ENCODE measurements at regions not wholly inside any gene's neighbourhood (a gene's known extent, or its start where the extent isn't known, plus 50 kb on each side); places are given as distances from the start of the nearest gene placed in this dataset.

DNA sequence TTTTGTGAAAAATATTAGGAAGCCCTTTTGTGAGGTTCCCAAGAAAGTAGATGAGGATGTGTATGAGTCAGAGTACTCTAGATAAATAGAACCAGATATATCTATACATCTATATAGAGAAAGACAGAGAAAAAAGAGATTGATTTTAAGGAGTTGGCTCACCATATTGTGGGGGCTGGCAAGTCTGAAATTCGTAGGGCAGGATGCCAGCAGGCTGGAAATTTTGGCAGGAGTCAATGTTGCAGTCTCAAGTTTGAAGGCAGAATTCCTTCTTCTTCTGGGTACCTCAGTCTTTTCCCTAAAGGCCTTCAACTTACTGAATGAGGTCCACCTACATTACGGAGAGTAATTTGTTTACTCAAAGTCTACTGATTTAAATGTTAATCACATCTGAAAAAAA lies 65.3 kb upstream of the SAMD3 start:
- Mint-ChIP-seq H3K27me3 (no peaks in the 10 kb centered on the region), H3K9me3 (no peaks in the 10 kb centered on the region), H3K36me3 (ENCODE audit: low read depth) (no peaks in the 10 kb centered on the region), H3K27ac (no peak overlapping the region), H3K4me1 (ENCODE audit: low read depth) (no peaks in the 10 kb centered on the region), H3K4me3 (no peak overlapping the region)
- ChIA-PET POLR2A (interaction anchor here (0.9 kb wide), 1 partner anchor 10 kb away, joined by 3 read pairs; no protein-coding TSS in a partner anchor), CTCF (interaction anchor here (1.1 kb wide), 1 partner anchor 252 kb away, joined by 3 read pairs; no protein-coding TSS in a partner anchor)
- TF ChIP-seq, protein P1, sequence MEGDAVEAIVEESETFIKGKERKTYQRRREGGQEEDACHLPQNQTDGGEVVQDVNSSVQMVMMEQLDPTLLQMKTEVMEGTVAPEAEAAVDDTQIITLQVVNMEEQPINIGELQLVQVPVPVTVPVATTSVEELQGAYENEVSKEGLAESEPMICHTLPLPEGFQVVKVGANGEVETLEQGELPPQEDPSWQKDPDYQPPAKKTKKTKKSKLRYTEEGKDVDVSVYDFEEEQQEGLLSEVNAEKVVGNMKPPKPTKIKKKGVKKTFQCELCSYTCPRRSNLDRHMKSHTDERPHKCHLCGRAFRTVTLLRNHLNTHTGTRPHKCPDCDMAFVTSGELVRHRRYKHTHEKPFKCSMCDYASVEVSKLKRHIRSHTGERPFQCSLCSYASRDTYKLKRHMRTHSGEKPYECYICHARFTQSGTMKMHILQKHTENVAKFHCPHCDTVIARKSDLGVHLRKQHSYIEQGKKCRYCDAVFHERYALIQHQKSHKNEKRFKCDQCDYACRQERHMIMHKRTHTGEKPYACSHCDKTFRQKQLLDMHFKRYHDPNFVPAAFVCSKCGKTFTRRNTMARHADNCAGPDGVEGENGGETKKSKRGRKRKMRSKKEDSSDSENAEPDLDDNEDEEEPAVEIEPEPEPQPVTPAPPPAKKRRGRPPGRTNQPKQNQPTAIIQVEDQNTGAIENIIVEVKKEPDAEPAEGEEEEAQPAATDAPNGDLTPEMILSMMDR (IDR thresholded peaks at IDR 0.05) = no peak
- no peak for ATAC-seq
- DNase-seq = no peak
- intact Hi-C loops (cut with micrococcal nuclease) = no loop called here

DNA sequence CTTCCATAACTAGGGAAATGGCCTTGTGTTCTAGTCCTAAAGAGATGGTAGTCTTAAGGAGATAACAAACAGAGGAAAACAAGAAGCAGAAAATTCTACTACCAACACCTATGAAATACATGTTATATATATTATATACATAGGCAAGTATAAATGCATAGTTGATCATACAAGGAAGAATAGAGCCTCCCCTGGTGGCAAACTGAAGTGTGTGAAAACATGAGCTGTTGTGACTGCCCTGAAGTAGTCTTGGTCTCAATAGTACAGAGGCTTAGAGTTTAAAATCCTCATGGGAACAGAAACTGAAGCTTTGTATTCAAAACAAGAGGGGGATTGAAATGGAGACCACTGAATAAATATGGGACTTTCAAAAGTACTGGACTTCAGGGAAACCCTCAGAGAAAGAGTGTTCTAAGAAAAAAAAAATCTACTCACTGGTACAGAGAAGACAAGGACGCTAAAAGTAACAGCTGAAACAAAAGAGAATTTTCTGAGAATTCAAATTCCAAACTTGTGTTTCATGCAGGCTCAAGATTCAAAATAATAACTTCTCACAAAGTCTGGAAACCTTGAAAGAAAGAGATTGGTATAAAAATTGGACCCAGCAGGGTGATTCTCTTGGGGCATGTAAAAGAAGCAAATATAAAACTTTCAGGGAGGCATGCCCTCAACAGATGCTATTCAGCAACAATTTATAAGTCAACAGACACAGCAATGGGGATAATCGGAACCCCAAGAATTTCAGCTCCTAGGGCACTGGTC lies 59.7 kb upstream of the SAMD3 start:
- TF ChIP-seq, protein P1 (IDR thresholded peaks at IDR 0.05) = peak; percentile 52
- H3K4me1 Mint-ChIP-seq (ENCODE audit: low read depth) = peaks cover 7% of the 10 kb centered on the region
- ChIA-PET POLR2A (interaction anchor here (0.6 to 1.0 kb wide), 2 partner anchors 45 to 143 kb away, joined by 3 to 4 read pairs; no protein-coding TSS in a partner anchor), CTCF (interaction anchor here (0.6 to 3.6 kb wide), 36 partner anchors 9 to 464 kb away, joined by 3 to 16 read pairs (median 3); partner anchors contain the start of gene SAMD3)
- peak overlapping the region; percentile 29 for H3K27ac Mint-ChIP-seq
- no peaks in the 10 kb centered on the region for H3K36me3 Mint-ChIP-seq (ENCODE audit: low read depth)
- H3K9me3 Mint-ChIP-seq = peaks cover 4% of the 10 kb centered on the region
- no peak overlapping the region for H3K4me3 Mint-ChIP-seq
- no peaks in the 10 kb centered on the region for H3K27me3 Mint-ChIP-seq
- ATAC-seq (peak; percentile 90), DNase-seq (peak; percentile 52)
- intact Hi-C loops (cut with micrococcal nuclease) = loop anchor here (5.0 kb wide), 1 partner anchor 245 kb away; no protein-coding TSS in a partner anchor

DNA sequence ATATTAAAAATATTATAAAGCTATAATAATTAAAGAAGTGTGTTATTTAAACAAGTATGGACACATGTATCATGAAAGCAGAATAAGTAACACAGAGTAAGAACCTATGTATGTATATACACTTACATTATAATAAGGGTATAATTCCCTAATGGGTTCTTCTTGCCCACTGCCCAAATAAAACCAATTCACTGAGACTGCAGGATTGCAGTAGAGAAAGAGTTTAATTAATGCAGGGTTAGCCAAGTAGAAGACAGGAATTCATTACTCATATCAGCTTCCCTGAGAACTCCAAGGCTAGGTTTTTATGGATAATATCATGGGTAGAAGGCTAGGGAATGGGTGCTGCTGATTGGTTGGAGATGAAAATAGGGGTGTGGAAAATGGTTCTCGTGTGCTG lies 53.8 kb upstream of the SAMD3 start:
- Mint-ChIP-seq H3K9me3 (peaks cover 26% of the 10 kb centered on the region), H3K36me3 (ENCODE audit: low read depth) (peaks cover 12% of the 10 kb centered on the region), H3K27me3 (no peaks in the 10 kb centered on the region), H3K27ac (no peak overlapping the region), H3K4me1 (ENCODE audit: low read depth) (no peaks in the 10 kb centered on the region), H3K4me3 (no peak overlapping the region)
- CTCF ChIA-PET = interaction anchor here (0.7 kb wide), 1 partner anchor 18 kb away, joined by 3 read pairs; no protein-coding TSS in a partner anchor
- ATAC-seq (no peak), DNase-seq (no peak)
- POLR2A ChIA-PET = no interaction called here
- TF ChIP-seq, protein P1 (IDR thresholded peaks at IDR 0.05) = no peak
- intact Hi-C loops (cut with micrococcal nuclease) = no loop called here

DNA sequence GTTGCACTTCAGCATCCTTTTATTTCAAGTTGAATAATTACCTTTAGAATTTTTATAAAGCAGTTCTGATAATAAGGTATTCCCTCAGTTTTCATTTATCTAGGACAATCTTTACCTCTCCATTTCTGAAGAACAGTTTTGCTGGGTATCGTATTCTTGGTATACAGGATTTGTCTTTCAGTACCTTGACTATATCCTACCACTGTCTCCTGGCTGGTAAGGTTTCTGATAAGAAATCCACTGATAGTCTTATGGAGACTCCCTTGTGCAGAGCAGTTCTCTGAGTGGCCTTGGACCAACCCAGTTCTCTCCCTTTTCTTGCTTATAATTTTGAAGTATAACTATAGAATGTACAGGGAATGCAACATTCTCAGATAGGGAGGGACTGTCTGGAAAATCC lies 51.3 kb upstream of the SAMD3 start:
- peaks cover 2% of the 10 kb centered on the region for H3K4me1 Mint-ChIP-seq (ENCODE audit: low read depth)
- ChIA-PET POLR2A (no interaction called here), CTCF (interaction anchor here (0.7 kb wide), 1 partner anchor 450 kb away, joined by 3 read pairs; no protein-coding TSS in a partner anchor)
- no peak overlapping the region for H3K27ac Mint-ChIP-seq
- H3K4me3 Mint-ChIP-seq = no peak overlapping the region
- H3K27me3 Mint-ChIP-seq = no peaks in the 10 kb centered on the region
- peaks cover 12% of the 10 kb centered on the region for H3K36me3 Mint-ChIP-seq (ENCODE audit: low read depth)
- peaks cover 26% of the 10 kb centered on the region for H3K9me3 Mint-ChIP-seq
- intact Hi-C loops (cut with micrococcal nuclease) = no loop called here
- TF ChIP-seq, protein P1 (IDR thresholded peaks at IDR 0.05) = no peak
- ATAC-seq = no peak
- DNase-seq = no peak
